ENCODE measurements at regions not wholly inside any gene's neighbourhood (a gene's known extent, or its start where the extent isn't known, plus 50 kb on each side); places are given as distances from the start of the nearest gene placed in this dataset.
"Not testable (repeated sequence)": the region's sequence is repeated elsewhere in the genome, so short reads cannot be mapped to it uniquely, and the experiment has no call there.

DNA sequence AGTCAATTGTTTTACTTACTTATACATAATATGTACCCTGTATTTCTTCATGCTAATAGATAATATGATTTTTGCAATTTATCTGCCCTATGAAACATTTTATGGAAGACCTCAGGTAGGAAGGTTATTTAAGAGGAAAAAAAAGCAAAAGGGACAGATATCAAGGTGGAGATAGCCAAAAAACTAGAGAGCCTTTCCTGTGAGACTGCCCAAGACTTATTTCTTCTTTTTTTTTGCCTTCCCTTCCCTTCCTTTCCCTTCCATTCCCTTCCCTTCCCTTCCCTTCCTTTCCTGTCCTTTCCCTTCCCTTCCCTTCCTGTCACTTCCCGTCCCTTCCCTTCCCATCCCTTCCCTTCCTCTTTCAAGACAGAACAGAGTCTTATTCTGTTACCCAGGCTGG is 80.6 kb upstream of the HMCN1 start:
- H3K4me3 ChIP-seq (ENCODE audit: insufficient read depth, low read depth, low read length), result no peak overlapping the region

DNA sequence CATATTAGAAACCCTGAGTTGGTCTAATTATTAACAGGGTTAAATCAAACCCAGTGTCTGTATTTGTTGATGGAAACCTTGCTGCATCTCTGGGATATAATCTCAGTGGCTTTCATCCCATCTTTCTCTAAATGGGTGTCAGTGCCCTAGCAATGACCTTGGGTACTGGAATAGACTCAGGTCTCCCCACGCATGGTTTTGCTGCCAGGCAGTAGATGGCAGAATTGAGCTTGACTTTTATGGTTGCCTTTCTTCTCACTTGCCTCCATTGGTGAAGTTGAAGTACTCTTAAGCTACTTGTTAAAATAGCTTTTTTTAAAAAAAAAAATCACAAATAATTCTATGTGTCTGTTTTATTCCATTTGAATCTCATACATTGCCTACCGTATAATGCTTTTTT is 81.8 kb upstream of the HMCN1 start:
- Histone ChIP-seq H3K4me3 (ENCODE audit: insufficient read depth, low read depth, low read length) (no peak overlapping the region), H3K27me3 (ENCODE audit: control insufficient read depth, insufficient read depth, low read length) (no peaks in the 10 kb centered on the region), H3K36me3 (replicated peaks; ENCODE audit: control insufficient read depth, insufficient read depth, low read length) (no peaks in the 10 kb centered on the region)
- peak; percentile 20 for DNase-seq

More for the DNA sequence above, 80.6 kb upstream of the HMCN1 start:
- no peaks in the 10 kb centered on the region for H3K27me3 ChIP-seq (ENCODE audit: control insufficient read depth, insufficient read depth, low read length)
- no peaks in the 10 kb centered on the region for H3K36me3 ChIP-seq (replicated peaks; ENCODE audit: control insufficient read depth, insufficient read depth, low read length)
- DNase-seq, result no peak

DNA sequence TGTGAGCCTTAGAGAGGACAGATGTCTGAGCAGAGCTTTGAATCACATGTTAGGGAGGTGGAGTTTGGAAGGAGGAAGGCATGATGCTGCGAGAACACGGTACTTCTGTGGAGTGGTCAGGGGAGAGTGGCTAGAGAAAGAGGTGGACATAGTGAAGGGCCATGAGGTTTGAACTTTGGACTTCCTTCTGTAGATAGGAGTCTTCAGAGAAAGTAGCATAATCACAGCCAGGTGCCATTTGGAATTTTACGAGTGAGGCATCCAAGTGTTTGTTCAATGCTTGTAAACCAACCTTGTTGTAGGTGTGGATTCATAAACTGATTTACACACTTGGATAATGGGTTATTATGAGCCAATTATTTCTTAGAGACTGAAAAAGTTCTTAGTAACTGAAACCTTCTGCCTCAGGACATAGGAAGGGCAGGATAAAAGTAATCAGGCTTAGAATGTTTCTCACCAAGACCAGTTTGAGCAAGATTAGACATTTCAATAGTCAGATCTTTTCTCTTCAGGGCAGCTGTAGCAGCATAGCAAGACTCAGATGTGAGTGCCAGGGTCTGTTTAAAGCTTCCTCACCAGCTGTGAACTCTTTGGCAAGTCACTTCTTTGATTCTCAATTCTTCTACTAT is 83.5 kb upstream of the HMCN1 start:
- Histone ChIP-seq H3K4me3 (ENCODE audit: insufficient read depth, low read depth, low read length) (no peak overlapping the region), H3K27me3 (ENCODE audit: control insufficient read depth, insufficient read depth, low read length) (no peaks in the 10 kb centered on the region), H3K36me3 (replicated peaks; ENCODE audit: control insufficient read depth, insufficient read depth, low read length) (no peaks in the 10 kb centered on the region)
- DNase-seq, result no peak

DNA sequence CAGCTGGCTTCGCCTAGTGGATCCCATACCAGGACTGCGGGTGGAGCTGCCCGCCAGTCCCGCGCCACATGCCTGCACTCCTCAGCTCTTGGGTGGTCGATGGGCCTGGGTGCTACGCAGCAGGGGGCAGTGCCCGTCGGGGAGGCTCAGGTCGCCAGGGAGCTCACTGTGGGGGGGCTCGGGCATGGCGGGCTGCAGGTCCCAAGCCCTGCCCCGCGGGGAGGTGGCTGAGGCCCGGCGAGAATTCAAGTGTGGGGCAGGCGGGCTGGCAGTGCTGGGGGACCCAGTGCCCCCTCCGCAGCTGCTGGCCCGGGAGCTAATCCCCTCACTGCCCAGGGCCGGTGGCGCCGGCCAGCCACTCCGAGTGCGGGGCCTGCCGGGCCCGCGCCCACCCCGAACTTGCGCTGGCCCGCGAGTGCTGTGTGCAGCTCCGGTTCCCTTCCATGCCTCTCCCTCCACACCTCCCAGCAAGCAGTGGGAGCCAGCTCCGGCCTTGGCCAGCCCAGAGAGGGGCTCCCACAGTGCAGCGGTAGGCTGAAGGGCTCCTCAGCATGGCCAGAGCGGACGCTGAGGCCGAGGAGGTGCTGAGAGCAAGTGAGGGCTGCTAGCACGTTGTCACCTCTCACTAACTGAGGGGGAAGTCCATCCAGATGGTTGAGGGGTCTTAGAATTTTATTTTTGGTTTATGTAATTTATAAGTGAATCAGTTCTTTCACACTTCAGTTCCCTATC is 85.2 kb upstream of the HMCN1 start:
- no peak for DNase-seq
- H3K36me3 ChIP-seq (replicated peaks; ENCODE audit: control insufficient read depth, insufficient read depth, low read length), result no peaks in the 10 kb centered on the region
- H3K4me3 ChIP-seq (ENCODE audit: insufficient read depth, low read depth, low read length), result no peak overlapping the region
- no peaks in the 10 kb centered on the region for H3K27me3 ChIP-seq (ENCODE audit: control insufficient read depth, insufficient read depth, low read length)

DNA sequence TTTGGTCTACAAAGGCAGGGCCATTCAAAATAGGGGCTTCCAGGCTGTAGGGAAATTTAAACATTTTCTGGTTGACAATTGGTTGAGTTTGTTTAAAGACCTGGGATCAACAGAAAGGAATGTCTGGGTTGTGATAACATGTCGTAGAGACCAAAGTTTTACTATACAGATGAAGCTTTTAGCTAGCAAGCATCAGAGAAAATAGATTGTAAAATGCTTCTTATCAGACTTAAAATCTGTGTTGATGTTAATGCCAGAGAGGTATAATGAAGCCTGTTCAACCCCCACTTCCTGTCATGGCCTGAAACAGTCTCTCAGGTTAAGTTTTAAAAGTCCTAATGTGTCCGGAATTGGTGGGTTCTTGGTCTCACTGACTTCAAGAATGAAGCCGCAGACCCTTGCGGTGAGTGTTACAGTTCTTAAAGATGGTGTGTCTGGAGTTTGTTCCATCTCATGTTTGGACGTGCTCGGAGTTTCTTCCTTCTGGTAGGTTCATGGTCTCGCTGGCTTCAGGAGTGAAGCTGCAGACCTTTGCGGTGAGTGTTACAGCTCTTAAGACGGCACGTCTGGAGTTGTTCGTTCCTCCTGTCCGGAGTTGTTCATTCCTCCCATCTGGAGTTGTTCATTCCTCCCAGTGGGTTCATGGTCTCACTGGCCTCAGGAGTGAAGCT is 86.5 kb upstream of the HMCN1 start:
- not testable (repeated sequence) for DNase-seq; H3K36me3 ChIP-seq (replicated peaks; ENCODE audit: control insufficient read depth, insufficient read depth, low read length); H3K27me3 ChIP-seq (ENCODE audit: control insufficient read depth, insufficient read depth, low read length); H3K4me3 ChIP-seq (ENCODE audit: insufficient read depth, low read depth, low read length)

DNA sequence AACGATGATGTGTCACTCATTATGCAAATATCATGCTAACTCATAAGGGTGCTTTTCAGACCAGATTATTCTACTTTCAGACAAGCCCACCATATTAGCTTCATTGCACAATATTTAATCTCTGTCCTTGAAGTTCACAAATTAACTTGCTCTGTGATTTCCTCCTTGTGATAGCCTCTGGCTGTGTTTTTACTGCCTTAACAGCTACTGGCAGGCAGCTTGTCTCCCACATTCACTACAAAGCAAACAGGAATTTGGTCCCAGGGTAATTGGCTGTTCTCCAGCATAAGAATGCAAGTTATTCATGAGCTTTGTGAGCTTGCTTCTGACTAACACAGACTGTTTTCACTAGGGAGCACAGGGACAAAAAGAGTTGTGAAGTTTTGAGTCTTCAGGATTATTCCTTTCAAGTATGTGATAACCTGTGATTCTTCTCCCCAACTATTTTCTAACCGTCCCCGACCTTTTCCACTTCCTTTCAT is 87.9 kb upstream of the HMCN1 start:
- Histone ChIP-seq H3K36me3 (replicated peaks; ENCODE audit: control insufficient read depth, insufficient read depth, low read length) (no peaks in the 10 kb centered on the region), H3K27me3 (ENCODE audit: control insufficient read depth, insufficient read depth, low read length) (no peaks in the 10 kb centered on the region), H3K4me3 (ENCODE audit: insufficient read depth, low read depth, low read length) (no peak overlapping the region)
- DNase-seq, result peak; percentile 65

DNA sequence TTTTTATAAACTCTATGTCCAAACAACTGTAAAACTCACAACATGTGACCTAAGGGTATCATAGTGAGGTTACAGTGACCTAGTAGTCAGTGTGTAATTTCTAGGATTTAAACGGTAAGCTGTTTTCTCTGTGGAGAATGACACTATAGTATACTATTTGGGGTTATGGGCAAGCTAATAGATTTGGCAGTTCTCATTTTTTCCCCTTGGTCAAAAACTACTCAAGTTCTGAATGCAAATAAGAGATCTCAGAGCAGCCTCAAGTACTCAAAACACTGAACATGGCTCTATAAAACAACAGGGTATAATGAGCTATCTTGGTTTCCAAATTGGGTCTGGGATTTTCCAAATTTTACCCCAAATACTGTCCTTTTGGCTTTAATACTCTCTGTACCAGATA is 88.5 kb upstream of the HMCN1 start:
- Histone ChIP-seq H3K4me3 (ENCODE audit: insufficient read depth, low read depth, low read length) (no peak overlapping the region), H3K36me3 (replicated peaks; ENCODE audit: control insufficient read depth, insufficient read depth, low read length) (no peaks in the 10 kb centered on the region), H3K27me3 (ENCODE audit: control insufficient read depth, insufficient read depth, low read length) (no peaks in the 10 kb centered on the region)
- DNase-seq, result no peak

DNA sequence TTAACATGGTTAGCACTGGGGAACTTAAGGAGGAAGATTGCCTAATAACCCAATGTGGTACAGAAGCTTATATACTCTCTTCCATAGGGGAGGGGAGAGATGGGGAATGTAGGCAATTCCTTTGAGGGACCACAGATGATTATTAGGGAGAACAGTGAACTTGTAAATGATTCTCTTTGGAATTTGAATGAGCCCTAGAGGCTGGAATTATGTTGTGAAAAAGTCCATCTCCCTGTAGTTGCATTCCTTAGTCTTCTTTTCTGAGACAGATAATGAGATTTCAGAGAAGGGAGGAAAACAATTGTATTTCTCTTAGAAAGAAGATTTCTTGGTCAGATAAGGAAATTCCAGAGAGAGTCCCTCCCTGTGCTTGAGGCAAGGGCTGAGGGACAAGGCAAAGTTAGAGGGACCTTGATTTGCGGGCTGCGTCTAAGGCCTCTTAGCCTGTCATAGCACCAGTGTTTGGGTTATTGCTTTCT is 89.0 kb upstream of the HMCN1 start:
- no peak overlapping the region for H3K4me3 ChIP-seq (ENCODE audit: insufficient read depth, low read depth, low read length)
- DNase-seq, result peak; percentile 8
- no peaks in the 10 kb centered on the region for H3K36me3 ChIP-seq (replicated peaks; ENCODE audit: control insufficient read depth, insufficient read depth, low read length)
- no peaks in the 10 kb centered on the region for H3K27me3 ChIP-seq (ENCODE audit: control insufficient read depth, insufficient read depth, low read length)

DNA sequence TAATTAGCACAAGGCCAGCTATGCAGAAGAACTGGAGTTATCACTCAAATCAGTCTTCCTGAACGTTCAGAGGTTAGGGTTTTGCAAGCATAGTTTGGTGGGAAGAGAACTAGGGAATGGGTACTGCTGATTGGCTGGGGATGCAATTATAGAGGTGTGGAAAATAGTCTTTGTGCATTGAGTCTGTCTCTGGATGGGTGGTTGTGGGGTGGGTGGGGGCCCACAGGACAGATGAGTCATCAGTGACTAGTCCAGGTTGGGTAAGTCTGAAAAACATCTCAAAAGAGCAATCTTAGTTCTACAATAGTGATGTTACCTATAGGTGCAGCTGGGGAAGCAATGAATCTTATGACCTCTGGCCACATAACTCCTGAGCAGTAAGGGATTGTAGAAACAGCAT is 89.7 kb upstream of the HMCN1 start:
- Histone ChIP-seq H3K27me3 (ENCODE audit: control insufficient read depth, insufficient read depth, low read length) (no peaks in the 10 kb centered on the region), H3K4me3 (ENCODE audit: insufficient read depth, low read depth, low read length) (no peak overlapping the region), H3K36me3 (replicated peaks; ENCODE audit: control insufficient read depth, insufficient read depth, low read length) (no peaks in the 10 kb centered on the region)
- DNase-seq, result no peak

DNA sequence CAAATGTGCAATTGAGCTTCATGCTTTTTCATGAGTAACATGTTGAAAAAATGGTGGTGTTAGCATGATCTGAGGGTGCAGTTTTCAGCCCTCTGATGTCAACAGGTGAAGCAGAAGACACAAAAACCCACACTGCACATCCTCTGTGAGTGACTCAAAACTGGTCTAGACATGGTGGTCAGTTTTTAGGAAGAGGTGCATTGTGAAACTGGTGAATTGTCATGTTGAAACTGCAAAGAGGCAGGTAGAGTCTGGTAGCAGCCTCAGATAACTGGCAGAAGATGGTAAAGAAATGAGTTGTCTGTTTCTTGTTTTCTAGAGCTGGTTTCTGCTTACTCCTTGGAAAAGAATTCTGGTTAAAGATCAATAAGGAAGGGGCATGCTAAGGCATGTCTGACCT is 97.3 kb upstream of the HMCN1 start:
- H3K27me3 ChIP-seq (ENCODE audit: control insufficient read depth, insufficient read depth, low read length), result no peaks in the 10 kb centered on the region
- no peak overlapping the region for H3K4me3 ChIP-seq (ENCODE audit: insufficient read depth, low read depth, low read length)
- no peak for DNase-seq
- H3K36me3 ChIP-seq (replicated peaks; ENCODE audit: control insufficient read depth, insufficient read depth, low read length), result no peaks in the 10 kb centered on the region

DNA sequence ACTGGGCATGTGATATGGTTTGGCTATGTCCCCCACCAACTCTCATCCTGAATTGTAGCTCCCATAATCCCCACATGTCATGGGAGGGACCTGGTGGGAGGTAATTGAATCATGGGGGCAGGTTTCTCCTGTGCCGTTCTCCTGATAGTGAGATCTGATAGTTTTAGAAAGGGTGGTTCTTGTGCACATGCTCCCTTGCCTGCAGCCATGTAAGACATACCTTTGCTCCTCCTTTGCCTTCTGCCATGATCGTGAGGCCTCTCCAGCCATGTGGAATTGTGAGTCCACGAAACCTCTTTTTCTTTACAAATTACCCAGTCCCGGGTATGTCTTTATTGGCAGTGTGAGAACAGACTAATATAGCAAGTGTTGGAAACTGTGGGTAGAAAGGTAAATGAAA is 99.5 kb upstream of the HMCN1 start:
- Histone ChIP-seq H3K27me3 (ENCODE audit: control insufficient read depth, insufficient read depth, low read length) (no peaks in the 10 kb centered on the region), H3K4me3 (ENCODE audit: insufficient read depth, low read depth, low read length) (no peak overlapping the region), H3K36me3 (replicated peaks; ENCODE audit: control insufficient read depth, insufficient read depth, low read length) (no peaks in the 10 kb centered on the region)
- DNase-seq, result no peak

DNA sequence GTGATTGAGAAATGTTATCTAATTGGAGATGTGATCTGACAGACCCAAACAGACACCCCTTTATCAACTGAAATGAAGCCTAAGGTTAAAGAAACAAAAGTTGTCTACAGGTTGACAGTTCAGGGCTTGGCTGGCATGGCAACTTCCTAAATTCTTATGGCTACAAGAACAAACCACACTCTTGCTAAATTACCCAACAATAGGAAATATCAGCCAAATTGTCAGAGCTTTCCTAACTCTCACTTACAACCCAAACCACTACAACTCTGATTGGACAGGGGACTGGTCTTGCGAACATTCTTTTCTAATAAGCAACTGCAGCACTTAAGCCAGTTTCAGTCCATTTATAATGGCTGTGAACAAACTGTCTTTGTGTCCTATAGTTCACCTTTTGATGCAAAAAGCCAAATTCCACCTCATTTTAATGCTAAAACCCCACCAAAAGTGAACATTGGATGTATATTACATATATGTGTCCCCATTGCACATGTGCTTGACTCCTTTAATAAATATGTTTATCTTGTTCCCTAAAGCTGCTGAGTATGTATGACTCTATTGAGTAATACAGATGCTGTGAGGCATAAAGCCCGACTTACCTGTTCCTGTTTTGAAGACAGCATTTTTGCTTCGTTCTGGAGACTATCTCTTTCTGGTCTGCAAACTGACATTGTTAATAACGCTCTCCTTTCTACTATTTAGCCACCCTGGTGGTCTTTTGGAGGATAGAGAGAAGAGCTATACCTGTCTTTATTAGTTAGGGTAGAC is 101.3 kb upstream of the HMCN1 start:
- no peak for DNase-seq
- Histone ChIP-seq H3K4me3 (ENCODE audit: insufficient read depth, low read depth, low read length) (no peak overlapping the region), H3K27me3 (ENCODE audit: control insufficient read depth, insufficient read depth, low read length) (no peaks in the 10 kb centered on the region), H3K36me3 (replicated peaks; ENCODE audit: control insufficient read depth, insufficient read depth, low read length) (no peaks in the 10 kb centered on the region)

DNA sequence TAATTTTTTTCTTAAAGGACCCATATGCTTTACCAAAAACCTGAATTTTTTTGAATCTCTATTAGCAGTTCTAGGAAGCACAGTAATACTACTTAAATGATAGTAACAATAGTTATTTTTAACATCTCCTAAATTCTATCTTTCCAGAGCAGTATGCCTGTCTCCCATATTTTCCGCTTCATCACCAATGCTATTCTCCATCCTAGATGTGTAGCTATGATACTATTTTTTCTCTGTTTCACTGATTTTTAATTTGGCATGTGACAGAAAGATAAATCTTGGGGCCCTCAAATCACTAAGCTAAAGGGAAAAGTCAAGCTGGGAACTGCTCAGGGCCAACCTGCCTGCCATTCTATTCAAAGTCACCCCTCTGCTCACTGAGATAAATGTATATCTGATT is 102.3 kb upstream of the HMCN1 start:
- Histone ChIP-seq H3K27me3 (ENCODE audit: control insufficient read depth, insufficient read depth, low read length) (no peaks in the 10 kb centered on the region), H3K36me3 (replicated peaks; ENCODE audit: control insufficient read depth, insufficient read depth, low read length) (no peaks in the 10 kb centered on the region), H3K4me3 (ENCODE audit: insufficient read depth, low read depth, low read length) (no peak overlapping the region)
- no peak for DNase-seq

DNA sequence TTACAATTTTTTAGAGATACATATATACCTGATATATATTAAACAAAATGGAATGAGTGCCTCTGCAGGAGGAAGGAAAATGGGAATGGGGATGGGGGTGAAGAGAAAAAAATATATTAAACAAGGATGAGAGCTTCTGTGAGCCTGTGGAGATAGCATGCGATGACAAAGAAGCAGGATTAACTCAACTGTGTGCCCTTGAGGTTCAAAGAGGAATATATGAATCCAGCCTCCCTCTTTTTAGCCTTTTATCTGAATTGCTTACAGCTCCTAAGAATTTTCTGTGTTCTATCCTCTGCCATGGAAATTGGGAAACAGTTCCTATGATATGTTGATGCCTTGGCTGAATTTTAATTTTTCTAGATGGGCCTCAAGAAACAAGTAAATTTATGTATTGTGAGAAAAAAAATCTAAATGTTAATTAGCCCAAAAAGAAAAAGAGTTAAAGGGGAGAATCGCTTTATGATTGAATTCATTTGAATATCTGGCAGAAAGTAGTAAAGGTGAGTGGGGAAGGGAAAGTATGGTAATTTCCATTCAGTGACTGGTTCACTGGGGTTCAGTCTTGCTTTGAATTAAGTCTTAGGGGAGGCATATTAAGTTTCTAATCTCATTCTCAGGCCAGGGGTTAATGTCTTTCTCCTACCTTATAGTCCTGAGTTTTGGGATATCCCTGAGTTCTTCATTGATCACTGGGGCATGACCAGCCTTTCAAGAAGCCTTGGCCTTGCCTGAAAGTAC is 106.3 kb upstream of the HMCN1 start:
- no peaks in the 10 kb centered on the region for H3K27me3 ChIP-seq (ENCODE audit: control insufficient read depth, insufficient read depth, low read length)
- H3K36me3 ChIP-seq (replicated peaks; ENCODE audit: control insufficient read depth, insufficient read depth, low read length), result no peaks in the 10 kb centered on the region
- DNase-seq, result no peak
- H3K4me3 ChIP-seq (ENCODE audit: insufficient read depth, low read depth, low read length), result no peak overlapping the region
